ENCODE measurements at regions not wholly inside any gene's neighbourhood (a gene's known extent, or its start where the extent isn't known, plus 50 kb on each side); places are given as distances from the start of the nearest gene placed in this dataset.

GRCh38 chr18:10216791-10217190 lies 237.6 kb upstream of the APCDD1 start:
- Histone ChIP-seq H3K27me3 (ENCODE audit: control insufficient read depth, insufficient read depth, low read length) (no peaks in the 10 kb centered on the region; the same call in 1 of the 2 replicates), H3K9me3 (ENCODE audit: control insufficient read depth, insufficient read depth, low read depth, low read length) (peaks cover 3% of the 10 kb centered on the region; the same call in 1 of the 2 replicates), H3K27ac (ENCODE audit: low read length) (no peak overlapping the region), H3K36me3 (ENCODE audit: control insufficient read depth, insufficient read depth, low read length) (no peaks in the 10 kb centered on the region), H3K4me1 (ENCODE audit: control insufficient read depth, insufficient read depth, low read length) (no peaks in the 10 kb centered on the region), H3K4me3 (ENCODE audit: low read depth in 2 of 2, low read length in 2 of 2) (no peak overlapping the region)
- ChIA-PET POLR2A (no interaction called here), CTCF (no interaction called here)
- in situ Hi-C loops (cut with HindIII; ENCODE audit: low pct_unique_long_range_greater_than_20kb, low sequenced_read_pairs) = no loop called here
- no TSS peak for BruUV-seq (replicated peaks)
- TF ChIP-seq, protein P1, sequence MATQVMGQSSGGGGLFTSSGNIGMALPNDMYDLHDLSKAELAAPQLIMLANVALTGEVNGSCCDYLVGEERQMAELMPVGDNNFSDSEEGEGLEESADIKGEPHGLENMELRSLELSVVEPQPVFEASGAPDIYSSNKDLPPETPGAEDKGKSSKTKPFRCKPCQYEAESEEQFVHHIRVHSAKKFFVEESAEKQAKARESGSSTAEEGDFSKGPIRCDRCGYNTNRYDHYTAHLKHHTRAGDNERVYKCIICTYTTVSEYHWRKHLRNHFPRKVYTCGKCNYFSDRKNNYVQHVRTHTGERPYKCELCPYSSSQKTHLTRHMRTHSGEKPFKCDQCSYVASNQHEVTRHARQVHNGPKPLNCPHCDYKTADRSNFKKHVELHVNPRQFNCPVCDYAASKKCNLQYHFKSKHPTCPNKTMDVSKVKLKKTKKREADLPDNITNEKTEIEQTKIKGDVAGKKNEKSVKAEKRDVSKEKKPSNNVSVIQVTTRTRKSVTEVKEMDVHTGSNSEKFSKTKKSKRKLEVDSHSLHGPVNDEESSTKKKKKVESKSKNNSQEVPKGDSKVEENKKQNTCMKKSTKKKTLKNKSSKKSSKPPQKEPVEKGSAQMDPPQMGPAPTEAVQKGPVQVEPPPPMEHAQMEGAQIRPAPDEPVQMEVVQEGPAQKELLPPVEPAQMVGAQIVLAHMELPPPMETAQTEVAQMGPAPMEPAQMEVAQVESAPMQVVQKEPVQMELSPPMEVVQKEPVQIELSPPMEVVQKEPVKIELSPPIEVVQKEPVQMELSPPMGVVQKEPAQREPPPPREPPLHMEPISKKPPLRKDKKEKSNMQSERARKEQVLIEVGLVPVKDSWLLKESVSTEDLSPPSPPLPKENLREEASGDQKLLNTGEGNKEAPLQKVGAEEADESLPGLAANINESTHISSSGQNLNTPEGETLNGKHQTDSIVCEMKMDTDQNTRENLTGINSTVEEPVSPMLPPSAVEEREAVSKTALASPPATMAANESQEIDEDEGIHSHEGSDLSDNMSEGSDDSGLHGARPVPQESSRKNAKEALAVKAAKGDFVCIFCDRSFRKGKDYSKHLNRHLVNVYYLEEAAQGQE (IDR thresholded peaks at IDR 0.05; ENCODE audit: insufficient read depth in 1 of 2, low read depth in 2 of 2, low read length in 1 of 2) = no peak
- TF ChIP-seq TCF7L2 (IDR thresholded peaks at IDR 0.05; ENCODE audit: low read depth, low read length) = no peak
- TF ChIP-seq SIN3A (IDR thresholded peaks at IDR 0.05; ENCODE audit: borderline replicate concordance, insufficient read depth, low read depth, low read length) = no peak
- TF ChIP-seq, protein P2, sequence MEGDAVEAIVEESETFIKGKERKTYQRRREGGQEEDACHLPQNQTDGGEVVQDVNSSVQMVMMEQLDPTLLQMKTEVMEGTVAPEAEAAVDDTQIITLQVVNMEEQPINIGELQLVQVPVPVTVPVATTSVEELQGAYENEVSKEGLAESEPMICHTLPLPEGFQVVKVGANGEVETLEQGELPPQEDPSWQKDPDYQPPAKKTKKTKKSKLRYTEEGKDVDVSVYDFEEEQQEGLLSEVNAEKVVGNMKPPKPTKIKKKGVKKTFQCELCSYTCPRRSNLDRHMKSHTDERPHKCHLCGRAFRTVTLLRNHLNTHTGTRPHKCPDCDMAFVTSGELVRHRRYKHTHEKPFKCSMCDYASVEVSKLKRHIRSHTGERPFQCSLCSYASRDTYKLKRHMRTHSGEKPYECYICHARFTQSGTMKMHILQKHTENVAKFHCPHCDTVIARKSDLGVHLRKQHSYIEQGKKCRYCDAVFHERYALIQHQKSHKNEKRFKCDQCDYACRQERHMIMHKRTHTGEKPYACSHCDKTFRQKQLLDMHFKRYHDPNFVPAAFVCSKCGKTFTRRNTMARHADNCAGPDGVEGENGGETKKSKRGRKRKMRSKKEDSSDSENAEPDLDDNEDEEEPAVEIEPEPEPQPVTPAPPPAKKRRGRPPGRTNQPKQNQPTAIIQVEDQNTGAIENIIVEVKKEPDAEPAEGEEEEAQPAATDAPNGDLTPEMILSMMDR (IDR thresholded peaks at IDR 0.05) = no peak
- no peak for TF ChIP-seq POLR2AphosphoS5 (IDR thresholded peaks at IDR 0.05; ENCODE audit: low read depth, low read length)
- no peak for ATAC-seq
- no peak for DNase-seq (ENCODE audit: low read depth, low spot score)
- intact Hi-C loops (cut with micrococcal nuclease; ENCODE audit: unreplicated experiment) = no loop called here

GRCh38 chr18:10217211-10217610 lies 237.2 kb upstream of the APCDD1 start:
- peaks cover 3% of the 10 kb centered on the region; the same call in 1 of the 2 replicates for H3K9me3 ChIP-seq (ENCODE audit: control insufficient read depth, insufficient read depth, low read depth, low read length)
- no peak for TF ChIP-seq POLR2AphosphoS5 (IDR thresholded peaks at IDR 0.05; ENCODE audit: low read depth, low read length)
- TF ChIP-seq, protein P1 (IDR thresholded peaks at IDR 0.05; ENCODE audit: insufficient read depth in 1 of 2, low read depth in 2 of 2, low read length in 1 of 2) = no peak
- no peak for TF ChIP-seq TCF7L2 (IDR thresholded peaks at IDR 0.05; ENCODE audit: low read depth, low read length)
- no peak for TF ChIP-seq SIN3A (IDR thresholded peaks at IDR 0.05; ENCODE audit: borderline replicate concordance, insufficient read depth, low read depth, low read length)
- TF ChIP-seq, protein P2 (IDR thresholded peaks at IDR 0.05) = no peak
- no peaks in the 10 kb centered on the region for H3K4me1 ChIP-seq (ENCODE audit: control insufficient read depth, insufficient read depth, low read length)
- no peak overlapping the region for H3K4me3 ChIP-seq (ENCODE audit: low read depth in 2 of 2, low read length in 2 of 2)
- no peak for DNase-seq (ENCODE audit: low read depth, low spot score)
- intact Hi-C loops (cut with micrococcal nuclease; ENCODE audit: unreplicated experiment) = no loop called here
- no peak overlapping the region for H3K27ac ChIP-seq (ENCODE audit: low read length)
- CTCF ChIA-PET = no interaction called here
- ATAC-seq = no peak
- POLR2A ChIA-PET = no interaction called here
- no TSS peak for BruUV-seq (replicated peaks)
- in situ Hi-C loops (cut with HindIII; ENCODE audit: low pct_unique_long_range_greater_than_20kb, low sequenced_read_pairs) = no loop called here
- H3K36me3 ChIP-seq (ENCODE audit: control insufficient read depth, insufficient read depth, low read length) = no peaks in the 10 kb centered on the region
- H3K27me3 ChIP-seq (ENCODE audit: control insufficient read depth, insufficient read depth, low read length) = no peaks in the 10 kb centered on the region; the same call in 1 of the 2 replicates

Measured in Panc1 (cell line).